ENCODE measurements at regions not wholly inside any gene's neighbourhood (a gene's known extent, or its start where the extent isn't known, plus 50 kb on each side); places are given as distances from the start of the nearest gene placed in this dataset.
"Not testable (repeated sequence)": the region's sequence is repeated elsewhere in the genome, so short reads cannot be mapped to it uniquely, and the experiment has no call there.

- DNase-seq, result no peak
These were observed 687.4 kb downstream of the EDEM1 start for GRCh38 chr3:5874931-5875341.

GRCh38 chr3:5888851-5889250, 701.3 kb downstream of the EDEM1 start:
- no peak for DNase-seq

- DNase-seq, result no peak
These were observed 701.9 kb downstream of the EDEM1 start for GRCh38 chr3:5889374-5889773.

GRCh38 chr3:5891711-5892110, 704.2 kb downstream of the EDEM1 start:
- no peak for DNase-seq

GRCh38 chr3:5898106-5898505, 710.6 kb downstream of the EDEM1 start:
- DNase-seq, result no peak

- DNase-seq, result no peak
These were observed 711.7 kb downstream of the EDEM1 start for GRCh38 chr3:5899014-5899761.

GRCh38 chr3:5917932-5918331, 730.4 kb downstream of the EDEM1 start:
- no peak for DNase-seq

- no peak for DNase-seq
These were observed 731.1 kb downstream of the EDEM1 start for GRCh38 chr3:5918626-5919025.

GRCh38 chr3:5929027-5929426, 741.5 kb downstream of the EDEM1 start:
- DNase-seq, result no peak

GRCh38 chr3:5944061-5944460, 756.6 kb downstream of the EDEM1 start:
- DNase-seq, result not testable (repeated sequence)

- no peak for DNase-seq
These were observed 760.6 kb downstream of the EDEM1 start for GRCh38 chr3:5948084-5948483.

GRCh38 chr3:5951026-5951425, 763.5 kb downstream of the EDEM1 start:
- DNase-seq, result no peak

GRCh38 chr3:5972586-5972985, 785.1 kb downstream of the EDEM1 start:
- DNase-seq, result no peak

GRCh38 chr3:5974630-5975322, 787.3 kb downstream of the EDEM1 start:
- DNase-seq, result no peak

- no peak for DNase-seq
These were observed 789.8 kb downstream of the EDEM1 start for GRCh38 chr3:5977331-5977730.

- DNase-seq, result no peak
These were observed 793.0 kb downstream of the EDEM1 start for GRCh38 chr3:5980475-5980874.

GRCh38 chr3:5994651-5995050, 807.1 kb downstream of the EDEM1 start:
- no peak for DNase-seq

GRCh38 chr3:6018456-6018855, 830.9 kb downstream of the EDEM1 start:
- DNase-seq, result no peak

- DNase-seq, result no peak
These were observed 835.1 kb downstream of the EDEM1 start for GRCh38 chr3:6022621-6023020.

- no peak for DNase-seq
These were observed 835.9 kb upstream of the GRM7 start for GRCh38 chr3:6025032-6025431.

- DNase-seq, result not testable (repeated sequence)
These were observed 830.3 kb upstream of the GRM7 start for GRCh38 chr3:6030648-6031047.

GRCh38 chr3:6035626-6036025, 825.3 kb upstream of the GRM7 start:
- DNase-seq, result no peak

GRCh38 chr3:6039971-6040370, 820.9 kb upstream of the GRM7 start:
- no peak for DNase-seq

GRCh38 chr3:6041894-6042293, 819.0 kb upstream of the GRM7 start:
- DNase-seq, result no peak

GRCh38 chr3:6047016-6047415, 813.9 kb upstream of the GRM7 start:
- DNase-seq, result no peak

Measured in NCI-H2171 treated with DMSO at 0.1 percent for 48 hours (cell line).